Mesothelial cell of epicardium (in vitro differentiated cells): ENCODE measurements at regions not wholly inside any gene's neighbourhood (a gene's known extent, or its start where the extent isn't known, plus 50 kb on each side); places are given as distances from the start of the nearest gene placed in this dataset.

Experiments used
- DNase-seq, 2 experiments: peaks; one replicate each; pipeline ENCODE4 v3.0.0; 2021; ENCODE audit warnings: low spot score in 2 of 2; ENCODE audit not compliant: unreplicated experiment in 2 of 2
- H3K27ac Mint-ChIP-seq: 2 replicates; pipeline ENCODE4 v1.8.0; 2021; ENCODE audit warnings: mixed read lengths
- H3K27me3 Mint-ChIP-seq: 2 replicates; pipeline ENCODE4 v1.8.0; 2021; ENCODE audit warnings: low read depth, mixed read lengths
- H3K36me3 Mint-ChIP-seq: 2 replicates; pipeline ENCODE4 v1.8.0; 2021; ENCODE audit warnings: mixed read lengths
- H3K4me1 Mint-ChIP-seq: 2 replicates; pipeline ENCODE4 v1.8.0; 2021; ENCODE audit warnings: mixed read lengths
- H3K4me3 Mint-ChIP-seq: 2 replicates; pipeline ENCODE4 v1.8.0; 2021; ENCODE audit warnings: mild to moderate bottlenecking, moderate library complexity, mixed read lengths
- H3K9me3 Mint-ChIP-seq: 2 replicates; pipeline ENCODE4 v1.8.0; 2021; ENCODE audit warnings: mixed read lengths
- CTCF ChIP-seq: fragments of 200-600 bp; sonication (generic); IDR thresholded peaks from one replicate; pipeline ENCODE4 v1.5.0; 2021; ENCODE audit warnings: antibody characterized with exemption; ENCODE audit not compliant: unreplicated experiment

GRCh38 chr3:1677576-1678156 is 421.0 kb upstream of the CNTN4 start:
- Mint-ChIP-seq H3K4me1 (peaks cover 3% of the 10 kb centered on the region), H3K27ac (no peak overlapping the region), H3K36me3 (peaks cover 4% of the 10 kb centered on the region), H3K4me3 (no peak overlapping the region), H3K27me3 (no peaks in the 10 kb centered on the region), H3K9me3 (peaks cover 24% of the 10 kb centered on the region)
- no peak for TF ChIP-seq CTCF
- DNase-seq, result no peak

GRCh38 chr3:1692428-1692827 is 406.2 kb upstream of the CNTN4 start:
- no peaks in the 10 kb centered on the region for H3K27me3 Mint-ChIP-seq
- H3K36me3 Mint-ChIP-seq, result no peaks in the 10 kb centered on the region

GRCh38 chr3:1693145-1693544 is 405.5 kb upstream of the CNTN4 start:
- Mint-ChIP-seq H3K27me3 (no peaks in the 10 kb centered on the region), H3K36me3 (no peaks in the 10 kb centered on the region), H3K27ac (no peak overlapping the region), H3K4me1 (peaks cover 3% of the 10 kb centered on the region), H3K4me3 (no peak overlapping the region), H3K9me3 (peaks cover 31% of the 10 kb centered on the region)
- TF ChIP-seq CTCF, result no peak
- no peak for DNase-seq

More at GRCh38 chr3:1692428-1692827, 406.2 kb upstream of the CNTN4 start:
- no peak for TF ChIP-seq CTCF
- no peak for DNase-seq
- Mint-ChIP-seq H3K4me1 (peaks cover 3% of the 10 kb centered on the region), H3K27ac (no peak overlapping the region), H3K4me3 (no peak overlapping the region), H3K9me3 (peaks cover 33% of the 10 kb centered on the region)

GRCh38 chr3:1696669-1697275 is 401.9 kb upstream of the CNTN4 start:
- no peak for TF ChIP-seq CTCF
- no peaks in the 10 kb centered on the region for H3K36me3 Mint-ChIP-seq
- H3K27ac Mint-ChIP-seq, result no peak overlapping the region
- peaks cover 5% of the 10 kb centered on the region for H3K27me3 Mint-ChIP-seq
- peaks cover 3% of the 10 kb centered on the region for H3K4me1 Mint-ChIP-seq
- H3K9me3 Mint-ChIP-seq, result peaks cover 16% of the 10 kb centered on the region
- no peak for DNase-seq
- no peak overlapping the region for H3K4me3 Mint-ChIP-seq

- H3K4me1 Mint-ChIP-seq, result peaks cover 3% of the 10 kb centered on the region
- no peaks in the 10 kb centered on the region for H3K36me3 Mint-ChIP-seq
- H3K4me3 Mint-ChIP-seq, result no peak overlapping the region
- H3K9me3 Mint-ChIP-seq, result no peaks in the 10 kb centered on the region
- DNase-seq, result no peak
- no peak overlapping the region for H3K27ac Mint-ChIP-seq
- no peak for TF ChIP-seq CTCF
- peaks cover 5% of the 10 kb centered on the region for H3K27me3 Mint-ChIP-seq
Observed at GRCh38 chr3:1699361-1699920, 399.2 kb upstream of the CNTN4 start.
